ENCODE measurements at regions not wholly inside any gene's neighbourhood (a gene's known extent, or its start where the extent isn't known, plus 50 kb on each side); places are given as distances from the start of the nearest gene placed in this dataset.
"Not testable (repeated sequence)": the region's sequence is repeated elsewhere in the genome, so short reads cannot be mapped to it uniquely, and the experiment has no call there.

DNA sequence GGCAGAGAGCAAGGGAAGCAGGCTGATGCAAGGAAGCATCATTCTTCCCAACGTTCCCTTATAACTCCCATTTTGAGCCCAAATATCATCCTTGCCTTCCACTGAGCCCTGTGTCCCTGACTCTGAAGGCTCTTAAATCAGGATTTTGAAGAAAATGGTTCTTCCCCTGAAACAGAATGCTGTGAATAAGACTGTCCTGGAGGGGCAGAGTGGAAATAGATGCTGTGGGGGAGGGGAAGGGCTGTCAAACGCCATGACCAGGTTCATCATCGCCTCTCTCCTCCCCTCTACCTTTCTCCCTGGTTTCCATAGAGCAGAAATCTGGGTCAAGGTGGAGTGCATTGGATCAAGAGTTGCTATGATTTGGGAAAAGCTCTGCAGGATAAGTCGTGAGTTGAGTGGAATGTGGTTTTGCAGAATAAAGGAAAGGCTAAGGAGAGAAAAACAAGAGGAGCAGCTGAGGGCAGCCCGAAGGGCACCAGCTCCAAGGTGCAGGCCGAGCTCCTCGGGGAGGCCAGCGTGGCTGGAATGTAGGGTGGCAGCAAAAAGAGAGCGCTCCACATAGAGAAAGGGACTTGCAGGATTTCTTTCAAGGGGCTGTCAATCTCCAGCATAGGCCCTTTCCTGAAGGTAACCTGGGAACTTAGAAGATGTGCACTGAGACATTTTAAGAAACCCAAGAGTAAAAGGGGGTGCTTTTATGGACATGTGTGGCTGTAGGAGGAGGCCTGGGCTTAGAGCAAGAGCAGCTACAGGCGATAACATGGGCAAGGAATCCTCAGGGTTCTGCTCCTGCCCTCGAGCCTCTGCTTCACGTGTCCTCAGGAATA is 120.8 kb upstream of the CDYL start:
- DNase-seq (ENCODE audit: low read depth in 3 of 3): no peak

DNA sequence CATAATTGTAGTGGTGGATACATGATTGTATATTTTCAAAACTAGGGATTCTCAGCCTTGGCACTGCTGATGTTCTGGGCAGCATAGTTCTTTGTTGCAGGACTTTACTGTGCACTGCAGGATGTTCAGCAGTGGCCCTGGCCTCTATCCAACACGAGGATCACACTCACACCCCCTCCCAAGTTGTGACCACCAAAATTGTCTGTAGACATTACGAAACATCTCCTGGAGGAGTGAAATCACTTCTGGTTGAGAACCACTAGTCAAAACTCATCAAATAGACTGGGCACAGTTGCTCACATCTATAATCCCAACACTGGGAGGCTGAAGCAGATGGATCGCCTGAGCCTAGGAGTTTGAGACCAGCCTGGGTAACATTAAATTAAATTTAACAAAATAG is 123.1 kb upstream of the CDYL start:
- no peak for DNase-seq (ENCODE audit: low read depth in 3 of 3)

DNA sequence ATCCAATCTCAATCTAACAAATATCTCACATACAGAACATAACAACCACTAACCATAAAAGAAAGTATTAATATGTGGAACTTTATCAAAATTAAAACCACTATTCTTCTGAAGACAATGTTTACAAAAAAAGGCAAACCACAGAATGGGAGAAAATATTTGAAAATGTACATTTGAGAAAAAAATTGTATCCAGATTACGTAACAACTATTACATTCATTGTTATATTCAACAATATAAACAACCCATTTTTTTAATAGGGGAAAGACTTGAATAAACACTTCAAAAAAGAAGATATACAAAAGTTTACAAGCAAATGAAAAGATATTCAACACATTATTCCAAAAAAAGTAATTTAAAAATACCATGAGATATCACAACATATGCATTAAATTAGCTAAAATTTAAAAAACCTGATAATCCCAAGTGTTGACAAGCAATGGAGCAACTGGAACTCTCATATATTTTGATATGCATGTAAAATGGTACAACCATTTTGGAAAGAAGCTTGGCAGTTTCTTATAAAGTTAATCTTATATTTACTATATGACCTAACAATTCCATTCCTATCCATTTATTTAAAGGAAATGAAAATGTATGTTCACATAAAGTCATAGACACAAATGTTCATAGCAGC is 124.3 kb upstream of the CDYL start:
- DNase-seq (ENCODE audit: low read depth in 3 of 3): no peak

GRCh38 chr6:4649728-4650127 is 126.5 kb upstream of the CDYL start:
- DNase-seq (ENCODE audit: low read depth in 3 of 3): no peak

DNA sequence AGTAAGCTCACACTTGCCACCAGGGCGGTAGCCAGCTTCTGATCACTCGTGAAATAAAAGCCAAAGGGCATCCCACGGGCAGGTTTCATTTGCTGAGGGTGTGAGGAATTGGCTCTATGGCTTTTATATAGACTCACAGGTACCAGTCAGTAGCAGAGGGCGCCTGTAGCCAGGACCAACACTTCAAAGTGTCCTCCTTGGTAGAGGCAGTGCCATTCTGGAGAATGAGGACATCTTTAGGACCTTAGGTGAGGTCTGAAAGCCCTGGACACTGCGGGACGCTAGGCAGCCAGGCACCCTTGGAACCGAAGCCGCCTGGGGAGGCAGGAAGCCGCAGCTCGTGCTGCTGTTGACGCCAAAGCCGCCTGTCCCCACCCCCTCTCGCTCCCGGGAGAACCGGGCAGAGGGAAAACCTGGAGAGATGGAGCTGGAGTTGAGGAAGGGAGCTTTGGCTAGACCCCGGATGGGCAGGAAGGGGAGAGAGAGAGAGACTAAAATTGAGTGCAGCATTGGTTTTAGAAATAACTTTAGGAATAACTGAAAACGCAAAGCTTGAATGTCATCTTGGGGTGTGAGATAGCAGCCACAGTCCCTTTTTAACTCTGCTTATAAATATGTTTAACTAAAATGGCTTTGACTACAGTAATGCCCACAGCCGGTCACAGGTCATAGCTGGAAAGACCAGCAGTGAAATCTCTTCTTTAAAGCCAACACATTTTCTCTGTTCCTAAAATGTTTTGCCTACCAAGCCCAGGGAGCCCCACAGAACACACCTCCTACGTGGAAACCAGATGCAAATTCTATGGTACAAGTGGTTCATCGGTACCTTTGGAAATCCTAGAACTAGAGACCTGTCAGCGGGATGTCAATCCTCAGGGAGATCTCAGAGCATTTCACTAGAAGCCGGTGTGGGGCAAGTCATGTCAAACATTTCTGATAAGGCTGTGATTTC is 128.5 kb upstream of the CDYL start:
- no peak for DNase-seq (ENCODE audit: low read depth in 3 of 3)

DNA sequence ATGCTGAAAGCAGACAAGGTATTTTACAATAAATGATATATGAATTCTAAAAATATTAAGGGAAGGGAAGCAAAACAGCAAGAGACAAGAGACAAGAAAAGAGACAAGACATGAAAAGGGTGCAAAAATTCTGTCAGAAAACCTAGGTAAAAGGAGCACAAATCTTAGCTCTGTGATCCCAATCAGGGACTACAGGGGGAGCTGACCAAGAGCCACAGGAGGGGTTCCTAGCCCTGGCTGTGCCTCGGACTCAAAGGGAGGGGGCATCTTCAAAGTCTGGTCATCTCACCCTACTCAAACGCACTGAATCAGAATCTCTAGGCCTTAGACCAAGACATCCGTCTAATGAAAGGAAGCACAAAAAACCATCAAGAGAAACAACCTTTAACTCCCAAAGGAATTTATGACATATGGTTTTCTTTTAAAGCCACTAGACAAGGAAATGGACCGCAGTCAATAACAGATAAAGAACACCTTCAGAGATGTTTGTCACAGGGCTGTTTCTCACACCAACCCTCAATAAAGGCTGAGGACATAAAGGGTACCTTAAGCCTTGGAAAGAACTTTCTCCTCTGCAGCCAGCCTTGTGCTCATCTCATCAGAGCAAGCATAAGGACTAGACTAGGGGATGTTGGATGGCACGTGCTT is 130.4 kb upstream of the CDYL start:
- no peak for DNase-seq (ENCODE audit: low read depth in 3 of 3)

GRCh38 chr6:4644996-4645395 is 131.2 kb upstream of the CDYL start:
- DNase-seq (ENCODE audit: low read depth in 3 of 3): no peak

DNA sequence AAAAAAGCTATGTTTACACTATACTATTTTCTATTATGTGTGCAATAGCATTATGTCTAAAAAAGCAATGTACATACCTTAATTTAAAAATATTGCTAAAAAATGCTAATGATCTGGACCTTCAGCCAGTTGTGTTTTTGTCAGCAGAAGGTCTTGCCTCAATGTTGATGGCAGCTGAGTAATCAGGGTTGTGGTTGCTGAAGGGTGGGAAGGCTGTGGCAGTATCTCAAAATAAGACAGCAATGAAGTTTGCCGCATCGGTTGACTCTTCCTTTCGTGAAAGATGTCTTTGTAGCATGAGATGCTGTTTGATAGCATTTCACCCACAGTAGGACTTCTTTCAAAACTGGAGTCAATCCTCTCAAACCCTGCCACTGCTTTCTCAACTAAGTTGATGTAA is 134.7 kb upstream of the CDYL start:
- DNase-seq (ENCODE audit: low read depth in 3 of 3): no peak

DNA sequence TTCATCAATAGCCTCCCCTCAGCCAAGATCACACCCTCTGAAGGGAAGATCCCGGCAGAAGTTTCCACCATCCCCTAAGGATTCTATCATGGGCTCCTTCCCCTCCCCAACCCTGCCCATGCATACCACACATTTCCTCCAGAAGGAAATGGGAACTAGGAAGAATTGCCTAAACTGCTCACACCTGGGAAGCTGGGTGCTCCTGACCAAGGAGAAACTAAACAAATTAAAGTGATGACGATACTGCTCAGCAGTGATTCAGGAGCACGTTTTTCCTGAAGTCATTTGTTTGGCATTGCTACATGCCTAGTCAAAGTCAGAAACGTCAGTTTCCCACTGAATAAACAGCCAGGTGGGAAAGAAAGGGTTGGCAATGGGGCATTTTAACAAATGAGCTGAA is 136.1 kb upstream of the CDYL start:
- DNase-seq (ENCODE audit: low read depth in 3 of 3): no peak

- no peak for DNase-seq (ENCODE audit: low read depth in 3 of 3)
These were observed 137.6 kb upstream of the CDYL start for GRCh38 chr6:4638641-4639040.

- DNase-seq (ENCODE audit: low read depth in 3 of 3): no peak
These were observed 138.3 kb upstream of the CDYL start for GRCh38 chr6:4637691-4638433.

DNA sequence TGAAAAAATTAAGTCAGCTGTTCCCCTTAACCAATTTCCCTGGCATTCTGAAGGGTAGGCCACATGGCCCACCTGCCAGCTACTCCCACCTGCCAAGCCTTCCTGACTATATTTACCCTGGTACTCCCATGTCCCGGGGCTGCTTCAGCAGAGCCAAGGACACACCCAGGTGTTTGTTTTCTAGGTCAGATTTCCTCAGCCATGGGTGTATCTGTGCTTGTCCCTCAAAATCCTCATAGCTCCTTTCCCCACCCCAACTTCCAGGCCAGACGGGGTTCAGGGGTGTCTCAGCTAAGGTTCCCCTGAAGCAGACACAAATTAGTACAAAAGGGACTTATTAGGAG is 139.4 kb upstream of the CDYL start:
- no peak for DNase-seq (ENCODE audit: low read depth in 3 of 3)

- no peak for DNase-seq (ENCODE audit: low read depth in 3 of 3)
These were observed 139.9 kb upstream of the CDYL start for GRCh38 chr6:4636191-4636880.

DNA sequence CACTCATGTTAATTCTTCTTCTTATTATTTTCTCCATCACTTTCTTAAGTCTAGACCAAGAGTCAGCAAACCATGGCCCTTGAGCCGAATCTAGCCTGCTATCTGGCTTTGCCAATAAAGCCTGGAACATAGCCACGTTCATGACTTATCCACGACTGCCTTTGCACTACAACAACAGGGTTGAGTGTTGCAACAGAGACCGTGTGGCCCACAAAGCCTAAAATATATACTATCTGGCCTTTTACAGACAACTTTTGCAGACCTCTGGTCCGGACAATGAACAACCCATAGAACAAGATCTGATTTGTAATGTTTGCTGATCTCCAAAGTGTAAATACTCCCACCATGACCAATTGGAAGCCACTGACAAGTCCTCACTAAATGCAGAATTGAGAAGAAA is 140.5 kb upstream of the CDYL start:
- no peak for DNase-seq (ENCODE audit: low read depth in 3 of 3)

- no peak for DNase-seq (ENCODE audit: low read depth in 3 of 3)
These were observed 143.8 kb upstream of the CDYL start for GRCh38 chr6:4632421-4632820.

DNA sequence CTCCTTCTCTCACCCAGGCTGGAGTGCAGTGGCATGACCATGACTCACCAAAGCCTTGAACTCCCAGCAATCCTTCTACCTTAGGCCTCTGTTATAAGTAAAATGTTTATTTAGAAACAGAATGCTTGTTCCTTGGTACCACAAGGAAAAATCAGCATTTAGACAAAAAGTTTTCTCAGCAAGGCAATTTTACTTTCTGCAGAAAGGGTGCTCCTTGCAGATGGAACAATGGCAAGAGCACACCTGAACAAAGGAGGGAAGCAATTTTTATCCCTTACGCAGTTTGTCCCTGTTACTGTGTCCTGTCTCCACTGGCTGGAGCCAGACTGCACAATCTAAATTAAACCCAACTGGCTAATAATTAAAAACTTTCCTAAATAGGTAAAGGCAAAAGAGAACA is 146.4 kb upstream of the CDYL start:
- not testable (repeated sequence) for DNase-seq (ENCODE audit: low read depth in 3 of 3)

GRCh38 chr6:4625557-4625956 is 150.6 kb upstream of the CDYL start:
- DNase-seq (ENCODE audit: low read depth in 3 of 3): no peak

GRCh38 chr6:4624726-4625125 is 151.5 kb upstream of the CDYL start:
- no peak for DNase-seq (ENCODE audit: low read depth in 3 of 3)

GRCh38 chr6:4620284-4621151 is 155.7 kb upstream of the CDYL start:
- no peak for DNase-seq (ENCODE audit: low read depth in 3 of 3)

DNA sequence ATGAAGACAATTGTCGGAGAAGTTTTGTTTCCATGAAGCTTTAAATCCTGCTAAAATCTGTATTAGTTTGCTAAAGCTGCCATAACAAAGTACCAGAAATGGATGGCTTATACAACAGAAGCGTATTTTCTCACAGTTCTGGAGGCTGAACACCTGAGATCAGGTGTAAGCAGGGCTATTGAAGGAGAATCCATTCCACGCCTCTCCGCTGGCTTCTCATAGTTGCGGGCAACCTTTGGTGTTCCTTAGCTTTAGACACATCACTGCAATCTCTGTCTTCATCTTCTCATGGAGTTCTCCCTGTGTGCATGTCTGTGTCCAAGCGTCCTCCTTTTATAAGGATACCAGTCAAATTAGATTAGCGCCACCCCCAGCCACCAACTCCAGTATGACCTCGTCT is 159.9 kb upstream of the CDYL start:
- DNase-seq (ENCODE audit: low read depth in 3 of 3): no peak

Measured in stimulated activated CD4-positive, alpha-beta T cell treated with anti-CD3 and anti-CD28 coated beads, TNF-alpha, amount 100 ng/mL, for 4 hours (primary cell).